GM13976 (cell line): ENCODE measurements at regions not wholly inside any gene's neighbourhood (a gene's known extent, or its start where the extent isn't known, plus 50 kb on each side); places are given as distances from the start of the nearest gene placed in this dataset.
"Not testable (repeated sequence)": the region's sequence is repeated elsewhere in the genome, so short reads cannot be mapped to it uniquely, and the experiment has no call there.

Experiments used
- DNase-seq: peaks from one replicate; pipeline ENCODE4 v3.0.0; 2012; ENCODE audit warnings: low spot score
- in situ Hi-C: fragments of 300-500 bp; cut with MboI; formaldehyde crosslinking; loops from one replicate; pipeline ENCODE4 v1.12.0; 2022; ENCODE audit warnings: low sequenced_read_pairs, mixed read lengths, inconsistent platforms; ENCODE audit not compliant: unreplicated experiment
- TF ChIP-seq, protein P1 (sequence below): IDR thresholded peaks from 2 replicates; pipeline ENCODE4 v1.5.1; 2012; ENCODE audit warnings: borderline replicate concordance, mild to moderate bottlenecking; ENCODE audit not compliant: insufficient read depth; ENCODE audit errors: extremely low read depth, missing control alignments, control extremely low read depth

DNA sequence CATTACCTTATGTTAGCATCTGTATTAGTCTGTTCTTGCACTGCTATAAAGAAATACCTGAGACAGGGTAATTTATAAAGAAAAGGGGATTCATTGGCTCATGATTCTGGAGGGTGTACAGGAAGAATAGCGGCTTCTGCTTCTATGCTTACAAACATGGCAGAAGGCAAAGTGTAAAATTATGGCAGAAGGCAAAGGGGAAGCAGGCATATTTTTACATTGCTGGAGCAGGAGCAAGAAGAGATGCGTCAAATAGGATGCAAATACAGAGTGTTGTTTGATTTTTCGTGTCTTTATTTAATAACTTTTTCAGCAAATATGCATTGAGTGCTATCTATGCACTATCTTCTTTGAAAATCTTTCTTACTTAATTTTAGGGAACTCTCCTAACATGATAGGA is 210.7 kb upstream of the SSTR1 start:
- TF ChIP-seq, protein P1, sequence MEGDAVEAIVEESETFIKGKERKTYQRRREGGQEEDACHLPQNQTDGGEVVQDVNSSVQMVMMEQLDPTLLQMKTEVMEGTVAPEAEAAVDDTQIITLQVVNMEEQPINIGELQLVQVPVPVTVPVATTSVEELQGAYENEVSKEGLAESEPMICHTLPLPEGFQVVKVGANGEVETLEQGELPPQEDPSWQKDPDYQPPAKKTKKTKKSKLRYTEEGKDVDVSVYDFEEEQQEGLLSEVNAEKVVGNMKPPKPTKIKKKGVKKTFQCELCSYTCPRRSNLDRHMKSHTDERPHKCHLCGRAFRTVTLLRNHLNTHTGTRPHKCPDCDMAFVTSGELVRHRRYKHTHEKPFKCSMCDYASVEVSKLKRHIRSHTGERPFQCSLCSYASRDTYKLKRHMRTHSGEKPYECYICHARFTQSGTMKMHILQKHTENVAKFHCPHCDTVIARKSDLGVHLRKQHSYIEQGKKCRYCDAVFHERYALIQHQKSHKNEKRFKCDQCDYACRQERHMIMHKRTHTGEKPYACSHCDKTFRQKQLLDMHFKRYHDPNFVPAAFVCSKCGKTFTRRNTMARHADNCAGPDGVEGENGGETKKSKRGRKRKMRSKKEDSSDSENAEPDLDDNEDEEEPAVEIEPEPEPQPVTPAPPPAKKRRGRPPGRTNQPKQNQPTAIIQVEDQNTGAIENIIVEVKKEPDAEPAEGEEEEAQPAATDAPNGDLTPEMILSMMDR = no peak
- no peak for DNase-seq
- in situ Hi-C loops = no loop called here

DNA sequence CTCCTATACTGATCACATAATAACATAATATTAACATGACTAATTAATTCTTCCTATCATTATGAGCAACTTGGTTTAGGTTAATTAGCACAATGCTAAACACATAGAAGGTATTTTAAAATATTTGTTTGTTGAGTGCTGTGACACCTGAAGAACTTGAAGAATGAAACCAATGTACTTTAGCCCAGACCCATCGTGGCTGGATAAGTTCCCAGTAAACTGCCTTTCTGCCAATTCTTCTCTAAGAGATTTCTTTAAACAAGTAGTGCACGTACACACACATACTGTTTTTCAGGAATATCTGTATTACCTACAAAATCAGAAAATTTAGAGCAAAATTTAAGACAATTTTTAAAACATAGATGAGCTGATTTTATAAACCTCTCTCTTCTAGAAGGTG is 207.4 kb upstream of the SSTR1 start:
- TF ChIP-seq, protein P1 = no peak
- in situ Hi-C loops = no loop called here
- no peak for DNase-seq

DNA sequence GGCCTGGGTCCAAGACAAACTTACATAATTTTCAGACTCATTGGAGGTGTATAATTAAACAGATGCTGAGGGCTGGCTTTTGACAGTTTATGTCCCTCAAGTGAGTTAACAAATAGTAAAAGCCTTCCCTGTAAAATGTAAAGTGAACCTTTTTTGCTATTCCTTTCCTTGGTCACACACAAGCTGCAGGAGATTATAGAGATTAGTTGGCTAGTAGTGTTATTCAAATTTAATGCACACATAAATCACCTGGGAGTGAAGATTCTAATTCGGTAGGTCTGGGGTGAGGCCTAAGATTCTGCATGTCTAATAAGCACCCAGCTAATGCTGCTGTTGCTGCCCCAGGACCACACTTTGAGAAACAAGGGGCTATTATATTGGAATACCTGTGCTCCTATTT is 206.2 kb upstream of the SSTR1 start:
- no peak for DNase-seq
- in situ Hi-C loops = no loop called here
- TF ChIP-seq, protein P1 = no peak

DNA sequence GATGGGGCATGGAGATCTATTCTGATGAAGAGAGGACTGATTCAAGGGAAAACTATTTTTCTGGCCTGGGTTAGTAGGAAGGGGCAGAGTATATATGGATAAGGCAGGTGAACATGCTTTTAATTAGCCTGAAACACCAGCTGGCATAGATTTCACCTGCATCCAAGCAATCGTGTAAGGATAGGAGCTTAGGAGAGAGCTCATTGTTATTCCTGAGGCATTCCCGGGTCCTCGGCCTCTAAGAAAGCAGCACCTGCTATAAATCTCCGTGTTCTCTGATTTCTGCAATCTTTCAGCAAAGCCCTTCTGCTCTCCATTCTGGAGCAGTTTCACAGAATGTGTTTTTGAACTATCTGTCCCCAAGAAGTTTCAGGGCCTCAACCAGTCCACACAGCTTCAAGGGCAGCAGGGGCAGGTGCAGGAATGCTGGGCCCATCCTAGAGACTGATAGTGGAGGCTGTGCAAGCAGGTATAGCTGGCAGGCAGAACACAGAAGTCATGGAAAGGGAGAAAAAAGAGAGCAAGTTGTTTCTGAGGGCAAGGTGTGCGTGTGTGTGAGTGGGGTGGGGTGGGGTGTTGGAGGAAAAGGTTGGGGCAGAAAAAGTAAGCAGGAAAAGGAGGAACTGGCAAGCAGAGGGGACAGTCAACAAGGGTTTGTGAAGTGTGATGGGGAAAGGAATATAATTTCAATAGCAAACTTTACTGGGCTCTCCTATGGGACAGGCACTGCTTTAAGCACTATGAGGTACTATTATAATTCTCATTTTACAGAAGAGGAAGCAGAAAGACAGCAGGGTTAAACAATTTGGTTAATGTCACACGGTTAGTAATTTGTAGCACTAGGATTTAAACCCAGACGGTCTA is 203.7 kb upstream of the SSTR1 start:
- in situ Hi-C loops = no loop called here
- TF ChIP-seq, protein P1 = no peak

DNA sequence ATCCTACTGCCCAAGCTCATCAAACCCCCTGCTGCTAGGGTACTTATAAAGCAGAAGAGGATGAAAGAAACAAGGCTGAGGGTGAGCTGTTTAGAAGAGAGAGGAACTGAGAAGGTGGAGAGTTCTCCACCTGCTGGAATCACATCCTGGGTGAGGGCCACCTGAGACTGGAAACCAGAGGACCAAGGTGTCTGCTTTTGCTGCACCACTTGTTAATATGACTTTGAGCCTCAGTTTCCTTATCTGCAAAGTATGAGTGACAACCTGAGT is 203.2 kb upstream of the SSTR1 start:
- TF ChIP-seq, protein P1 = no peak
- no peak for DNase-seq
- in situ Hi-C loops = no loop called here

More for the DNA sequence above, 203.7 kb upstream of the SSTR1 start:
- no peak for DNase-seq

DNA sequence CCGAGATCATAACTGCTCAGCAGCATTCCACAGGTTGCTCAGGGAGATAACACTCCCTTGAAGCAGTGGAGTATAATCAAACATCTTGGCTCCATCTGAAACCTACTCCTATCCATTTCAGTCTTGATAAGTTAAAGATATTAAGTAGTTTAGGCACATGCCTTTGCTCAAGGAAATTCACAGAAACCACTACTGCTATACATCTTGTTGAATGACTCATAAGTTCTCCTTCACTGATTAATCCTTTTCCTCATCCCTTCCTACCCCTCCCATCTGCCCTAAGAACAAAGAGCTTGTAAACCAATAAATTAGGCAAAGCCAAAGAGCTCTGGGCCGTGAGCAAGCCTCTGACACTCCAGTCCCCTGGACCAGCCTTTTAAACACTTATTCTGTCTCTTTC is 196.5 kb upstream of the SSTR1 start:
- DNase-seq, in situ Hi-C loops: not testable (repeated sequence)

DNA sequence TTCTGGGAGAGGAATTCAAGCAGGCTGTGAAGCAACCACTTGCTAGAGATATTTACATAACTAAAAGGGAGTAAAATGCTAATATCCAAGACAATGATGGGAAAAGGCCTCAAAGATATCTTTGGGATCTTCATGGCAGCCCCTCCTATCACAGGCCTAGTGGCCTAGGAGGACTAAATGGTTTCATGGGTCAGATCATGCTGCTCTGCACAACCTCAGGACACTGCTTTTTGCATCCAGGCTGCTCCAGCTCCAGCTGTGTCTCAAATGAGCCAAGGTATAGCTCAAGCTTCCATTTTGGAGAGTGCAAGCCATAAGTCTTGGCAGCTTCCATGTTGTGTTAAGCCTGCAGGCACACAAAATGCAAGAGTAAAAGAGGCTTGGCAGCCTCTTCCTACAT is 195.6 kb upstream of the SSTR1 start:
- in situ Hi-C loops = no loop called here
- TF ChIP-seq, protein P1 = no peak
- no peak for DNase-seq
